ENCODE measurements at regions not wholly inside any gene's neighbourhood (a gene's known extent, or its start where the extent isn't known, plus 50 kb on each side); places are given as distances from the start of the nearest gene placed in this dataset.

- no peaks in the 10 kb centered on the region for H3K4me1 ChIP-seq (ENCODE audit: control insufficient read depth, extremely low read depth, insufficient read depth, low read length)
- no peak overlapping the region for H2AFZ ChIP-seq (ENCODE audit: low read depth, low read length)
- H4K20me1 ChIP-seq (replicated peaks; ENCODE audit: control insufficient read depth, extremely low read depth, insufficient read depth, low read length): no peaks in the 10 kb centered on the region
- no TSS peak for BruUV-seq (replicated peaks)
- no peaks in the 10 kb centered on the region for H3K9me1 ChIP-seq (replicated peaks; ENCODE audit: control insufficient read depth, extremely low read depth, insufficient read depth, low read length)
- DNase-seq (ENCODE audit: low read depth, low spot score) (no peak), FAIRE-seq (no peak)
- TF ChIP-seq CTCF (IDR thresholded peaks at IDR 0.05; ENCODE audit: extremely low read depth in 1 of 2, insufficient read depth in 1 of 2, low read depth in 1 of 2, low read length in 2 of 2) (no peak), MYC (IDR thresholded peaks at IDR 0.05; ENCODE audit: low read depth, low read length) (no peak)
- dilution Hi-C loops (cut with MboI; ENCODE audit: extremely low pct_ligation_motif_present, low sequenced_read_pairs): no loop called here
- intact Hi-C loops (cut with micrococcal nuclease): no loop called here
- no peaks in the 10 kb centered on the region for H3K36me3 ChIP-seq (ENCODE audit: control insufficient read depth in 2 of 2, extremely low read depth in 1 of 2, insufficient read depth in 2 of 2, low read length in 2 of 2)
- no peaks in the 10 kb centered on the region for H3K27me3 ChIP-seq (ENCODE audit: control insufficient read depth in 2 of 2, insufficient read depth in 2 of 2, low read length in 2 of 2)
- no peaks in the 10 kb centered on the region for H3K9me3 ChIP-seq (replicated peaks; ENCODE audit: control insufficient read depth, insufficient read depth, low read length)
- H3K9ac ChIP-seq (replicated peaks; ENCODE audit: extremely low read depth, insufficient read depth, low read length): no peak overlapping the region
- H3K79me2 ChIP-seq (ENCODE audit: control insufficient read depth, insufficient read depth, low read length): no peaks in the 10 kb centered on the region
- ChIA-PET POLR2A (no interaction called here), CTCF (no interaction called here)
- no peak overlapping the region for H3K4me3 ChIP-seq (replicated peaks in 1 of 3; ENCODE audit: insufficient read depth in 1 of 3, low read depth in 1 of 3, low read length in 3 of 3)
- no peak overlapping the region for H3K4me2 ChIP-seq (ENCODE audit: insufficient read depth, low read length)
- no peak overlapping the region for H3K27ac ChIP-seq (ENCODE audit: insufficient read depth, low read depth, low read length)
These were observed 137.1 kb downstream of the CSNK2A3 start for GRCh38 chr11:11215944-11216343.

GRCh38 chr11:11215058-11215815 is 137.8 kb downstream of the CSNK2A3 start:
- no peak for FAIRE-seq
- ChIA-PET POLR2A (no interaction called here), CTCF (no interaction called here)
- Histone ChIP-seq H3K79me2 (ENCODE audit: control insufficient read depth, insufficient read depth, low read length) (no peaks in the 10 kb centered on the region), H4K20me1 (replicated peaks; ENCODE audit: control insufficient read depth, extremely low read depth, insufficient read depth, low read length) (no peaks in the 10 kb centered on the region), H3K27ac (ENCODE audit: insufficient read depth, low read depth, low read length) (no peak overlapping the region), H3K36me3 (ENCODE audit: control insufficient read depth in 2 of 2, extremely low read depth in 1 of 2, insufficient read depth in 2 of 2, low read length in 2 of 2) (no peaks in the 10 kb centered on the region), H2AFZ (ENCODE audit: low read depth, low read length) (no peak overlapping the region), H3K4me3 (replicated peaks in 1 of 3; ENCODE audit: insufficient read depth in 1 of 3, low read depth in 1 of 3, low read length in 3 of 3) (no peak overlapping the region), H3K4me1 (ENCODE audit: control insufficient read depth, extremely low read depth, insufficient read depth, low read length) (no peaks in the 10 kb centered on the region), H3K9me1 (replicated peaks; ENCODE audit: control insufficient read depth, extremely low read depth, insufficient read depth, low read length) (no peaks in the 10 kb centered on the region), H3K9me3 (replicated peaks; ENCODE audit: control insufficient read depth, insufficient read depth, low read length) (no peaks in the 10 kb centered on the region), H3K4me2 (ENCODE audit: insufficient read depth, low read length) (no peak overlapping the region), H3K27me3 (ENCODE audit: control insufficient read depth in 2 of 2, insufficient read depth in 2 of 2, low read length in 2 of 2) (no peaks in the 10 kb centered on the region), H3K9ac (replicated peaks; ENCODE audit: extremely low read depth, insufficient read depth, low read length) (no peak overlapping the region)
- intact Hi-C loops (cut with micrococcal nuclease) (no loop called here), dilution Hi-C loops (cut with MboI; ENCODE audit: extremely low pct_ligation_motif_present, low sequenced_read_pairs) (no loop called here)
- no peak for DNase-seq (ENCODE audit: low read depth, low spot score)
- TF ChIP-seq GATA2 (IDR thresholded peaks at IDR 0.05; ENCODE audit: insufficient read depth, insufficient read length, low read depth, low read length) (no peak), MYC (IDR thresholded peaks at IDR 0.05; ENCODE audit: low read depth, low read length) (no peak), POLR2A (IDR thresholded peaks at IDR 0.05; ENCODE audit: low read depth, low read length) (no peak)
- no TSS peak for BruUV-seq (replicated peaks)
